Type B pancreatic cell (in vitro differentiated cells): ENCODE measurements at regions not wholly inside any gene's neighbourhood (a gene's known extent, or its start where the extent isn't known, plus 50 kb on each side); places are given as distances from the start of the nearest gene placed in this dataset.

Experiments used
- DNase-seq: peaks from one replicate; pipeline ENCODE4 v3.0.0; 2021; ENCODE audit warnings: mixed read lengths; ENCODE audit not compliant: unreplicated experiment; ENCODE audit errors: extremely low spot score
- H3K27ac Mint-ChIP-seq: 2 replicates; pipeline ENCODE4 v1.8.0; 2021; ENCODE audit warnings: mild to moderate bottlenecking, mixed read lengths
- H3K27me3 Mint-ChIP-seq: 2 replicates; pipeline ENCODE4 v1.8.0; 2021; ENCODE audit warnings: mixed read lengths
- H3K36me3 Mint-ChIP-seq: 2 replicates; pipeline ENCODE4 v1.8.0; 2021; ENCODE audit warnings: mixed read lengths
- H3K4me1 Mint-ChIP-seq: one replicate; pipeline ENCODE4 v1.8.0; 2021; ENCODE audit warnings: mixed read lengths; ENCODE audit not compliant: unreplicated experiment
- H3K4me3 Mint-ChIP-seq: 2 replicates; pipeline ENCODE4 v1.8.0; 2021; ENCODE audit warnings: mild to moderate bottlenecking, mixed read lengths
- H3K9me3 Mint-ChIP-seq: 2 replicates; pipeline ENCODE4 v1.8.0; 2021; ENCODE audit warnings: mixed read lengths
- TF ChIP-seq, protein P1 (sequence below): fragments of 200-600 bp; sonication (generic); conservative IDR thresholded peaks from 2 replicates; pipeline ENCODE4 v1.5.0; 2021; ENCODE audit warnings: antibody characterized with exemption, mild to moderate bottlenecking

- no peak for DNase-seq
- no peaks in the 10 kb centered on the region for H3K4me1 Mint-ChIP-seq
- TF ChIP-seq, protein P1, sequence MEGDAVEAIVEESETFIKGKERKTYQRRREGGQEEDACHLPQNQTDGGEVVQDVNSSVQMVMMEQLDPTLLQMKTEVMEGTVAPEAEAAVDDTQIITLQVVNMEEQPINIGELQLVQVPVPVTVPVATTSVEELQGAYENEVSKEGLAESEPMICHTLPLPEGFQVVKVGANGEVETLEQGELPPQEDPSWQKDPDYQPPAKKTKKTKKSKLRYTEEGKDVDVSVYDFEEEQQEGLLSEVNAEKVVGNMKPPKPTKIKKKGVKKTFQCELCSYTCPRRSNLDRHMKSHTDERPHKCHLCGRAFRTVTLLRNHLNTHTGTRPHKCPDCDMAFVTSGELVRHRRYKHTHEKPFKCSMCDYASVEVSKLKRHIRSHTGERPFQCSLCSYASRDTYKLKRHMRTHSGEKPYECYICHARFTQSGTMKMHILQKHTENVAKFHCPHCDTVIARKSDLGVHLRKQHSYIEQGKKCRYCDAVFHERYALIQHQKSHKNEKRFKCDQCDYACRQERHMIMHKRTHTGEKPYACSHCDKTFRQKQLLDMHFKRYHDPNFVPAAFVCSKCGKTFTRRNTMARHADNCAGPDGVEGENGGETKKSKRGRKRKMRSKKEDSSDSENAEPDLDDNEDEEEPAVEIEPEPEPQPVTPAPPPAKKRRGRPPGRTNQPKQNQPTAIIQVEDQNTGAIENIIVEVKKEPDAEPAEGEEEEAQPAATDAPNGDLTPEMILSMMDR: peak; percentile 58
- peaks cover 20% of the 10 kb centered on the region for H3K27me3 Mint-ChIP-seq
- no peak overlapping the region for H3K27ac Mint-ChIP-seq
- no peak overlapping the region for H3K4me3 Mint-ChIP-seq
- H3K36me3 Mint-ChIP-seq: no peaks in the 10 kb centered on the region
- peaks cover 9% of the 10 kb centered on the region for H3K9me3 Mint-ChIP-seq
Measured at GRCh38 chr19:13574933-13575332, 68.7 kb upstream of the CACNA1A start.

DNA sequence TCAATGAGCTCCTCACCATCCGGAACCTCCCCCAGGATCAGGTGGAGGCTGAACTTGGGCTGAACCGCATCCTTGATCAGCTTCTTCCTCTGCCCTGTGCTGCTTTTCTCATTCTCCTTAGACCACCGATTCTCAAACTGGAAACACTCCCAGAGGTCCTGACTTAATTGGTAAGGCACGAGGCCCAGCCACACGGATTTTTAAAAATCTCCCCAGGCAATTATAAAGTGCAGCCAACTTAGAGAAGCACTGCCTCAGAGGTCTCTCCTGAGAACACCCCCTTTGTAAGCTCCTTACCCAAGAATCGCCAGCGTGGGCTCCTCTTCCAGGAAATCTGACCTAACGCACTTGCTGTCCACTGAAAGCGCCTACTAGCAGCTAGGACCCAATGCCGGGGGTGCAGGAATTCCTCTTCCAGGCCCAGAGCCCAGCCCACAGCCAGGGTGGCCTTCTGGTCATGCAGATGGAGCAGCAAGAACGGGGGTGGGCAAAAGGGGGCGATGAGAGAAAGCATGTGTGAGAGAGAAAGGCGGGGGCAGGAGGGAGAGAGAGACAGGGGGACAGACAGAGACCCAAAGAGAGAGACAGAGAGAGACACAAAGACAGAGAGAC lies 66.9 kb upstream of the CACNA1A start:
- Mint-ChIP-seq H3K4me3 (no peak overlapping the region), H3K27me3 (peaks cover 20% of the 10 kb centered on the region), H3K27ac (no peak overlapping the region), H3K9me3 (peaks cover 9% of the 10 kb centered on the region), H3K4me1 (no peaks in the 10 kb centered on the region), H3K36me3 (no peaks in the 10 kb centered on the region)
- TF ChIP-seq, protein P1: no peak
- no peak for DNase-seq

- TF ChIP-seq, protein P1: no peak
- H3K9me3 Mint-ChIP-seq: no peaks in the 10 kb centered on the region
- H3K36me3 Mint-ChIP-seq: no peaks in the 10 kb centered on the region
- no peak overlapping the region for H3K27ac Mint-ChIP-seq
- DNase-seq: no peak
- H3K27me3 Mint-ChIP-seq: peaks cover 16% of the 10 kb centered on the region
- no peaks in the 10 kb centered on the region for H3K4me1 Mint-ChIP-seq
- H3K4me3 Mint-ChIP-seq: no peak overlapping the region
Measured at GRCh38 chr19:13561461-13561860, 55.2 kb upstream of the CACNA1A start.

GRCh38 chr19:13557756-13558398 lies 51.6 kb upstream of the CACNA1A start:
- Mint-ChIP-seq H3K4me3 (no peak overlapping the region), H3K27ac (no peak overlapping the region), H3K36me3 (no peaks in the 10 kb centered on the region), H3K4me1 (no peaks in the 10 kb centered on the region), H3K27me3 (peaks cover 37% of the 10 kb centered on the region), H3K9me3 (no peaks in the 10 kb centered on the region)
- no peak for DNase-seq
- TF ChIP-seq, protein P1: no peak

DNA sequence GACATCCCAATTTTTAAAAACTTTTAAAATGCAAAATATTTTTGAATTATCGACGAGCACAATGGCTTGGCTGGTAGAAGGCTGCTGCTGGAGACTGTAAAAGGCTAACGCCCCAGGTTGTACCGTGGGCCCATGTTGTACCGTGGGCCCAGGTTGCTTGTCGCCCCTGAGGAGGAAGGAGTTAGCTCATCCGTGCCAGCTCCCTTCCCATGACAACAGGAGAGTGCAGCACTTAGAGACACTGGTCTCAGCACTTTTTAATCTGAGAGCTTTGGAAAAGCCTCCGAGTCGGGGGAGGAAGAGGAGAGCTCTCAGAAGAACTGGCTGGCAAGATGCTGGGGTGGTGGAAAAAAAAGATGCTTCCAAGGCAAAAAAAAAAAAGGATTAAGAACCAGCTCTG lies 50.3 kb upstream of the CACNA1A start:
- no peaks in the 10 kb centered on the region for H3K36me3 Mint-ChIP-seq
- no peak for DNase-seq
- H3K4me1 Mint-ChIP-seq: no peaks in the 10 kb centered on the region
- TF ChIP-seq, protein P1: no peak
- H3K27ac Mint-ChIP-seq: no peak overlapping the region
- H3K27me3 Mint-ChIP-seq: peaks cover 45% of the 10 kb centered on the region
- no peaks in the 10 kb centered on the region for H3K9me3 Mint-ChIP-seq
- no peak overlapping the region for H3K4me3 Mint-ChIP-seq
